ENCODE measurements at regions not wholly inside any gene's neighbourhood (a gene's known extent, or its start where the extent isn't known, plus 50 kb on each side); places are given as distances from the start of the nearest gene placed in this dataset.

GRCh38 chr5:136749016-136749415 lies 383.7 kb upstream of the TRPC7 start:
- no peak for DNase-seq (ENCODE audit: low read depth, low spot score)
- ChIA-PET POLR2A (no interaction called here), SMC1A (ENCODE audit: uncharacterized antibody, unreplicated experiment) (interaction anchor here (0.9 kb wide), 1 partner anchor 10 kb away, joined by 3 read pairs; no protein-coding TSS in a partner anchor), RAD21 (ENCODE audit: unreplicated experiment) (no interaction called here), CTCF (no interaction called here)
- H2AFZ ChIP-seq (ENCODE audit: control insufficient read depth, low read depth, low read length) = no peak overlapping the region
- H3K9me3 ChIP-seq (replicated peaks; ENCODE audit: control insufficient read depth, insufficient read depth, low read length) = no peaks in the 10 kb centered on the region
- no peaks in the 10 kb centered on the region for H3K79me2 ChIP-seq (ENCODE audit: control insufficient read depth, insufficient read depth, low read length)
- 78% methylated on average over 1 of the region's 1 CpG for WGBS (ENCODE audit: insufficient coverage, insufficient replicate concordance, low lambda C conversion rate, missing lambda C conversion rate)
- intact Hi-C loops (cut with micrococcal nuclease; ENCODE audit: unreplicated experiment) = no loop called here
- no peak for FAIRE-seq
- no peak overlapping the region for H3K9ac ChIP-seq (ENCODE audit: control insufficient read depth, insufficient read depth, low read length)
- BruUV-seq (replicated peaks) = no TSS peak
- no peaks in the 10 kb centered on the region for H3K36me3 ChIP-seq (ENCODE audit: control insufficient read depth in 2 of 2, insufficient read depth in 2 of 2, low read length in 1 of 2)
- no peak for TF ChIP-seq YY1 (IDR thresholded peaks at IDR 0.05; ENCODE audit: low read depth, low read length)
- TF ChIP-seq PBX3 (IDR thresholded peaks at IDR 0.05; ENCODE audit: insufficient replicate concordance, low read depth, low read length) = no peak
- no peak for TF ChIP-seq MTA2 (IDR thresholded peaks at IDR 0.05; ENCODE audit: low read depth)
- no peak for TF ChIP-seq CHD1 (IDR thresholded peaks at IDR 0.05; ENCODE audit: low read depth, low read length)
- no peak for TF ChIP-seq CBFB (IDR thresholded peaks at IDR 0.05; ENCODE audit: low read depth)
- no peak for TF ChIP-seq IRF4 (IDR thresholded peaks at IDR 0.05; ENCODE audit: low read depth, low read length)
- no peak for TF ChIP-seq PAX8 (IDR thresholded peaks at IDR 0.05)
- TF ChIP-seq RCOR1 (conservative IDR thresholded peaks at IDR 0.05; ENCODE audit: low read depth, low read length) = no peak
- TF ChIP-seq JUND (IDR thresholded peaks at IDR 0.05; ENCODE audit: low read depth, low read length) = no peak
- no peak for TF ChIP-seq MXI1 (IDR thresholded peaks at IDR 0.05; ENCODE audit: low read depth, low read length)
- TF ChIP-seq FOXK2 (IDR thresholded peaks at IDR 0.05) = no peak
- TF ChIP-seq RELB (IDR thresholded peaks at IDR 0.05; ENCODE audit: low read depth) = no peak
- no peak for TF ChIP-seq USF2 (IDR thresholded peaks at IDR 0.05; ENCODE audit: borderline replicate concordance, low read depth, low read length)
- TF ChIP-seq NFIC (IDR thresholded peaks at IDR 0.05; ENCODE audit: low read depth, low read length) = no peak
- no peak for TF ChIP-seq MYB (IDR thresholded peaks at IDR 0.05; ENCODE audit: borderline replicate concordance, low read depth, low read length)
- H3K27ac ChIP-seq (ENCODE audit: control insufficient read depth, insufficient read depth) = no peak overlapping the region
- no peak for ATAC-seq
- in situ Hi-C loops (cut with MboI) = no loop called here
- H3K27me3 ChIP-seq (replicated peaks in 1 of 2; ENCODE audit: control insufficient read depth in 2 of 2, insufficient read depth in 2 of 2, low read length in 1 of 2) = no peaks in the 10 kb centered on the region
- H3K4me1 ChIP-seq (ENCODE audit: control insufficient read depth, insufficient read depth, low read length) = no peaks in the 10 kb centered on the region
- no peaks in the 10 kb centered on the region for H4K20me1 ChIP-seq (ENCODE audit: control insufficient read depth, insufficient read depth)
- no peak overlapping the region for H3K4me2 ChIP-seq (ENCODE audit: control insufficient read depth, insufficient read depth)
- no peak overlapping the region for H3K4me3 ChIP-seq

Measured in GM12878 (cell line).